OCI-M1 (cell line): ENCODE measurements at regions not wholly inside any gene's neighbourhood (a gene's known extent, or its start where the extent isn't known, plus 50 kb on each side); places are given as distances from the start of the nearest gene placed in this dataset.

Experiments
- DNase-seq: peaks from one replicate; lab custom pipeline; 2025; lab: John Stamatoyannopoulos, UW

DNA sequence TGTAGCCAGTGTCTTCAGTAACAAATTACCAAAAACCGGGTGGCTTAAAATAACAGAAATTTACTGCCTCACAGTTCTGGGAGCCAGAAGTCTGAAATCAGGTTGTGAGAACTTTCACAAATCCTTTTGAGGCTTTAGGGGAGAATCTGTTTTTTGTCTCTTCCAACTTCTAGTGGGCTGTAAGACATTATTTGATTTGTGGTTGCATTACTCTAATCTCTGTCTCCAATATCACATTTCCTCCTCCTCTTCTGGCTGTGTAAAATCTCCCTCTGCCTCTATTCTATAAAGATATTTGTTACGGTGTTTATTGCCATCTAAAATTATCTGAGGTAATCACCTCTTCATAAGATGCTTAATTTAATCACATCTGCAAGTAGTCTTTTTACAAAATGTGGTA is 1039.6 kb upstream of the LRRN3 start:
- DNase-seq, result no peak

DNA sequence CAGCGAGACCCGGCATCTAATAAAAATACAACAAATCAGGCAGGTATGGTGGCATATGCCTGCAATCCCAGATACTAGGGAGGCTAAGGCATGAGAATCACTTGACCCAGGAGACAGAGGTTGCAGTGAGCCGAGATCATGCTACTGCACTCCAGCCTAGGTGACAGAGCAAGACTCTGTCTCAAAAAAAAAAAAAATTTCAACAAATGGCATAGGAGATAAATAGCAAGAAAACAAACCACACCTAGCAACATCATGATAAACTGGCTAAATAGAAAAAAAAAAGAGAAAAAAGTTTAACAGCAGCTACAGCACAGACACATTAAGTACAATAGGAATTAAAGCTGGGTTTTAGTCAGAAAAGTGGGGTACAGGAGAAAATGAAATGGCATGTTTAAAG is 1034.6 kb upstream of the LRRN3 start:
- DNase-seq, result no peak

DNA sequence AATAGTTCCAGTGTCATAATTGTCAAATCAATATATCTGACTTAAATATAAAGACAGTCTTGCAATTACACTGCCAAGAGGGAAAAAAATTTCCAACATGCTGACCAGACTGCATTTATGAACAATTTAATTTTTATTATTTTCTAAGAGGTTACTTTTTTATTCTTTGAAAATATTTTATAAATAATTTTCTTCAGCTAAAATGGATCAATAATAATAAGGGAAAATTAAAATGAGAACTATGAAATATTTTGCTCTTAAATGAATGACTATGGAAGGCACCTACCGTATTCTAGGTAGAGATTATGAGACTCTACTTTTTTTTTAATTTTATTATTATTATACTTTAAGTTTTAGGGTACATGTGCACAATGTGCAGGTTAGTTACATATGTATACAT is 1032.5 kb upstream of the LRRN3 start:
- DNase-seq, result no peak

DNA sequence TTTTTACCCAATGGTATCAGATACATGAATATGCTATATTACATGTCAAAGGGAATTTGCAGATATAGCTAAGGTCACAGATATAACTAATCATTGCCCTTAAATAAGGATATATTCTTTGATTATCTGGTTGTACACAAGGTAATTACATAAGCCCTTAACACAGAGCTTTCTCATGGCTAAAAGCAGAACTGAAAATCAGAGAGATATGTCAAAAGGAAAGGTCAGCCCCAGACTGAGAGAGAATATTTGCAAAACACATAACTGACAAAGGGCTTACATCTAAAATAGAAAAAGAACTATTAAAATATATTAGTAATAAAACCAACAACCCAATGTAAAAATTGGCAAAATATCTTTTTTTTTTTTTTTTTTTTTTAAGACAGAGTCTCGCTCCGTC is 1029.5 kb upstream of the LRRN3 start:
- no peak for DNase-seq

DNA sequence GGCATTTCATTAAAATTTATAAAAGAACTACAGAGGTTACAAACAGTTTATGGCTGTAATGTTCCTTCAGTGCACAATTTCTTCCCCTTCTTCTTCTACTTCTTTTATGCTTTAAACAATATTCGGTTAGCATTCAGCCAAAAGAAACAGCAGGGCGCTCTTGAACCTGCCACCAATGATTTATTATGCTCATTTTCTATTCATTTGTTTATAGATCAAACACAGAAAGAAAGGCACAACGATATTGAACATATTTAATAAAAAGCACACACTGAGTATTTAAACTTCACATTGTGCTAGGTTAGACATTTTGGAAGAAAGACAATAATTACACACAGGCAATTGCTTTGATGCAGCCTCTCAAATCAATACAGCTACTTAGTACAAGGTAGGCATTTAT is 1025.8 kb upstream of the LRRN3 start:
- no peak for DNase-seq

DNA sequence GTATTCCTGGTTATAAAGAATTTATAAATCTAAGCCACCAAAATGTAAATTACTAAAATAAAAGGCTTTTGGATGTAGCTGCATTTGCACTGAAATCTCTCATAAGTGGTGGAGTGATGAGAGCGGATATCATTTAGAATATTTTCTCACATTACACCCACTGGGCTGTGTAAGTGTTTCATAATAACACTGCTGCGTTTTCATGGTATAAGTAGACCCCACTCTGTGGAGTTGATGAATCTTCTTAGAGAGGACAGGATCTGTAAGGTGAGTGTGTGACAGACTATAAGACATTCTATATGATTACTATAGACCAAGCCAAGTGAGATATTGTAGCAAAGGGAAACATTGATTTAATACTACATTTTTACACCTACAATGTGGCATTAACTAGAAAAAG is 1024.1 kb upstream of the LRRN3 start:
- DNase-seq, result no peak

DNA sequence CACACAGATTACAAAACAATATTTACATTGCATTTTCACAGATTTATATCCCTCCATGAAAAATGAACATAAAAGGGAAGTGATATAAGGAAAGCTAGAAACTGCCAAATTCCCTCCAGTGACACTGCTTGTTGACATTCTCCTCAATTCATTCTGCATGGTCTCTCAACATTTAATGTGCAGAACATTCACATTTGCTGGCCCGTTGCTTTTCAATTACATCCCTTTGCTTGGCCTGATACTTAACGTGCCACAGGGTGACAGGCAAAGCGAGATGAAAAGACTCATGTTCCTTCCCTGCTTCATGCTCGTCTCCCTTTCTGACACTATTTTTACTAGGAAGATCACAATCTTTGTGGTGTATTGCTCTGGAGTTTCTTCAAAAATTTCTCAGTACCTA is 1019.7 kb upstream of the LRRN3 start:
- no peak for DNase-seq

DNA sequence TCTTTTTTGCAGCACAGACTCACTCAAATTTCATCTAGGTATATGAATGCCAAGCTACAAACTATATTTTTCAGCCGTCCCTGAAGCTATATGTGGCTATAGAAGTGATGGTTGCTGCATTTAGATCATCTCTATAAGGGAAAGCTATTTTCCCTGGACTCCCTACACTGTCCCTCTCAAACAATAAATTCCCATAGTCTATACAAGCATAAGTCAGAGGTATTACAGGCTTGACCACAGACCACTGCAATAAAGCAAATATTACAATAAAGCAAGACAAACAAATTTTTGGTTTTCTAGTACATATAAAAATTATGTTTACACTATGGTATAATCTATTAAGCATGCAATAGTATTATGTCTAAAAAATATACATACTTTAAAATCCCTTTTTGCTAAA is 1015.5 kb upstream of the LRRN3 start:
- no peak for DNase-seq

DNA sequence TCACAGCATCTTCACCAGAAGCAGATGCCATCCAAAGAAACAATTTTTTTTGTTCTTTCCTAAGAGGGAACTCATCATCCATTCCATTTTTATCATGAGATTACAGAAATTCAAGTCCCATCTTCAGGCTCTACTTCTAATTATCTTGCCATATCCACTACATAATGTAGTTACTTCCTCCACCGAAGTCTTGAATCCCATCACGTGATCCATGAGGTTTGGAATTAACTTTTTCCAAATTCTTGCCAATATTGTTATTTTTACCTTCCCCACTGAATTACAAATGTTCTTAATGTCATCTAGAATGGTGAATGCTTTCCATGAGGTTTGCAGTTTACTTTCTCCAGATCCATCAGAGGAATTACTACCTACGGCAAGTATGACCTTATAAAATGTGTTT is 1014.7 kb upstream of the LRRN3 start:
- DNase-seq, result no peak

DNA sequence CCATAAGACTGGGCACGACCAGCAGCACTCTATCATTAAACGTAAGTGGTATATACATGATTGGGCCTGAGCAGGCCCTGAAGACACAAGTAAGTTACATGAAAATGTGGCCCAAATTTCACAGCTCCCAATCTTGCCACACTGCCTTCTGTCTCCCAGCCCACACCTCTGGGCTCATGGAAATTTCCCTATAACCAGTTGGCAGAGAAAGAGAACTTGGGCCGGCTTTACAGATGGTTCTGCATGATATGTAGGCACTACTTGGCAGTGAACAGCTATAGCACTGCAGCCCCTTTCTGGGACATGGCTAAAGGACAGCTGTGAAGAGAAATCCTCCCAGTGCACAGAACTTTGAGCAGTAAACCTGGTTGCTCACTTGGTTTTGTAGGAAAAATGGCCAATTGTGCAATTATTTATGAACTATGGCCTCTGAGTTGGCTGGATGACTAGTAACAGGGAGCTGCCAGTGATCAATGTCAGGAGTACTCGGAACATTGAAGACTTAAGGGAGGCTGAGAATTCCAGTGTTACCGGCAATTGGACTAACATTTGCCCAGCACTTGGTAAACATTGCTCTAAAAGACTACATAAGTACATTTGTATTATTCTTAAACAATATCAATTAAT is 1006.6 kb upstream of the LRRN3 start:
- no peak for DNase-seq

DNA sequence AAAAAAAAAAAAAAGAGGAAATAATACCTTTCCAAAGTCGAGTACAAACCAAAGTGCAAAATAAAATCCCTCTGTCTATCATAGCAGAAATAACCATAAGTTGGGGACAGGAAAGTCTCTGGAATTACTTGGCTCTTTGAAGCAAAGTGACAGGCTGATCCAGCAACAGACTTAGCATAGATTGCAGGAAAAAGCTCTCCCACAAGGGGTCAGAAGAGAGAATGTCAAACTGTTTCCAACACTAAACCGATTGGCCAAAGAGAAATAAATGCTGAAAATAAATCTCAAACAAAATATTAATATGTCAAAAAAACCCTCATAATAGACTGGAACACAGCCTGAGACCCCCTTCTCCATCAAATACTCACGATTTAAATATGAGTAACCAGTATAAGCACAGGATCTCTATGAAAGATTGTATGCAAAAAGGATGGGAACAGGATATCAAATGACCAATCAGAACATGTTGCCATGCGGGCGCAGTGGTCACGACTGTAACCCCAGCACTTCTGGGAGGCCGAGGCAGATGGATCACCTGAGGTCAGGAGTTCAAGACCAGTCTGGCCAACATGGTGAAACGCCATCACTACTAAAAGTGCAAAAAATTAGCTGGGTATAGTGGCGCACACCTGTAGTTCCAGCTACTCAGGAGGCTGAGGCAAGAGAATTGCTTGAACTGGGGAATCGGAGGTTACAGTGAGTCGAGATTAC is 1000.7 kb upstream of the LRRN3 start:
- DNase-seq, result peak; percentile 42

DNA sequence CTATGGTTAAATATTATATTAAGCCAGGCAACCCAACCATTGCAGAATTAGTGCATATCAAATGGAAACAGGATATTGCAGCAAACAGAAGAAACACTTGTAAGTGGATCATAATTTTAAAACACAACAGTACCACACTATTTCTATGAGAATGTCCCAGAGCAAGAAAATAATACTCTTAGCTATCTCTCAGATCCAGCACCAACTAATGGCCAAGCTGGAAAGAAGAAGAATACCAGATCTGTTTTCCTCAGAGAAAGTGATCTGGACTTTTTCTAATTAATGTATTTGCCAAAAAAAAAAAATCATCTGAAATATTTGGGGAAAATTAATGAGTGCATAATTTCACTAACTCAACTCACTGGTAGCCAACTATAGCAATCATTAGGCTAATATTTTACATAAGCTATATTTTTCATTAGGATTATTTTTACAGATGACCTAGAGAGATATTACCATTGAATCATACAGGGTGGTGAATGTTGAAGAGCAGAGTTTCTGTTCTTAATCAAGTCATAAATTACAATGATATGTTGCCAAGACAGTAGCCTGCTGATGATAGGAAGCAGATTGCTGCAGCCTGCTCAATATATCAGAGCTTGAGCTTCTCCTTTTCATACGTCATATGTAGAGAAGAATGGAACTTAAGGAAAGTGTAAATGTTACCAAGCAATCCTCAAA is 995.4 kb upstream of the LRRN3 start:
- DNase-seq, result no peak

DNA sequence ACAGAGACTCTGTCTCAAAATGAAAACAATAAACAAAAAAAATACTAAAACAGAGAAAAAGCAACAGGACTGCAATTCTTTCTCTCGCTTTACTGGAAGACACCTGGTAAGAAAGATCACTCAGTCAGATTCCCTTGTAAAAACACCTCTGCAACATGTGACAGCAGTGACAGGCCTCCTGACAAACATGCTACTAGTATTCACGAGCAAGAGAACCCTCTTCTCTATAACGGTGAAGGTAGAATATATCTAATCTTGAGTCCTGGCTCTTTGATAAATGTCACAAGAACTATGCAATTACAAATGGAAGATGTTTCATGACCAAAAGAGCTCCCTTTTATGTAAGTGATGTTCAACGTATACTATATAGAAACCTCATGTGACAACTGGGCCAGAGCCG is 986.7 kb upstream of the LRRN3 start:
- no peak for DNase-seq

DNA sequence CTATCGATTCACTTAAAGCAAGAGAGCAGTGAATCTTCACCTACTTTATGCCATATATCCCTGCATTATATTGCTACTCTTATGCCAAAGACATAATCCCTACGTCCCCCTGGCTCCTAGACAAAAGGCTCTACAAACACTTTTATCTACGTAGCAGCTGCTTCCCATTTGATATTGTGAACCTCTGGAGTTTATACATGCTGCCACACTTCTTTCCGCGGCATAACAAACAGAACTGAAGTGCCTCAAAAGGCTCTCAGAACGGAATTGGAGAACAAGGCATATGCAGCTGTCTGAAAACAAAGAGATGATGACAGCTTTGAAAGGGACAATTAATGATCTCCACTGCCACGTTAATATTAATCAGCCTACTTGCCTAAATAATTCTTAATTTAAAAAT is 985.6 kb upstream of the LRRN3 start:
- DNase-seq, result no peak

DNA sequence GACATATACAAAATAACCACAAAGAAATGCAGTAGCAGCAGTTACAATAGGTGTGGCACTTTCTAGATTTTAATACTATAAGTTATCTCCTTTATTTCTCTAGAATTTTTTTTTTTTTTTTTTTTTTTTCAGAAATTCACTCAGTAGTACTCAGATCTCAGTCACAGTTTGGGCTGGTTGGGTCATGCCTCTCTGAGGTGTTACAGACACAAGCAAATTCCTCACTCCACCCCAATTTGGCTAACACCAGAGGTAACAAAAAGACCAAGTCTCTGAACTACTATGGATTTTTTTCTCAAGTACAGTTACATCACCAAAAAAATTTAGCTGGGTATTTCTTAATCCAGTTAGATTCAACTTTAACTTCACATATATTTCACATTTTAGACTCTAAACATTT is 985.1 kb upstream of the LRRN3 start:
- no peak for DNase-seq

DNA sequence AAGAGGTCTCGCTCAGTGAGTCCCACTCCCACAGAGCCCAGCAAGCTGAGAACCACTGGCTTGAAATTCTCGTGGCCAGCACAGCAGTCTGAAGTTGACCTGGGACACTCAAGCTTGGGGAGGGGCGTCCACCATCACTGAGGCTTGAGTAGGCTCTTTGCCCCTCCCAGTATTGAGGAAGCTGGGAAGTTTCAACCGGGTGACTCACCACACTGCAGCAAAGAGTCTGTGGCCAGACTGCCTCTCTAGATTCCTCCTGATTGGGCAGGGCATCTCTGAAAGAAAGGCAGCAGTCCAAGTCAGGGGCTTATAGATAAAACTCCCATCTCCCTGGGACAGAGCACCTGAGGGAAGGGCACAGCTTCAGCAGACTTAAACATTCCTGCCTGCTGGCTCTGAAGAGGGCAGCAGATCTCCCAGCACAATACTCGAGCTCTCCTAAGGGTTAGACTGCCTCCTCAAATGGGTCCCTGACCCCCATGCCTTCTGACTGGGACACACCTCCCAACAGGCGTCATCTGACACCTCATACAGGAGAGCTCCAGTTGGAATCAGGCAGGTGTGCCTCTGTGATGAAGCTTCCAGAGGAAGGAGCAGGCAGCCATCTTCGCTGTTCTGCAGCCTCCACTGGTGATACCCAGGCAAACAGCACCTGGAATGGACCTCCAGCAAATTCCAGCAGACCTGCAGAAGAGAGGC is 970.9 kb upstream of the LRRN3 start:
- DNase-seq, result peak; percentile 31

DNA sequence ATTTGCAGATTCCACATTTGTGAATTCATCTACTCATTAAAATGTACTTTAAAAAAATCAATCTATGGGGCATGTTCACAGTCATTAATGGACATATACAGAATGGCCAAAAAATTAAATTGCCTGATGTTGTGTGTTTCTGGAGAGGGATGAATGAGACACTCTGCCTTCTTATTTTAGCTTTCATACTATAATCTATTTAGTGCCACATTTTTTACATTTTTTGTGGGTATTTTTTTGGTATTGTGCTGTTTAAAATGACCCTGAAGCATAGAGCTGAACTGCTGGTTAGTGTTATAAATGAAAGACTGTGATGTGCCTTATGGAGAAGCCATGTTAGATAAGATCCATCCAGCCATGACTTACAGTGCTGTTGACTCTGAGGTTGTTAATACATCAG is 961.8 kb upstream of the LRRN3 start:
- no peak for DNase-seq

DNA sequence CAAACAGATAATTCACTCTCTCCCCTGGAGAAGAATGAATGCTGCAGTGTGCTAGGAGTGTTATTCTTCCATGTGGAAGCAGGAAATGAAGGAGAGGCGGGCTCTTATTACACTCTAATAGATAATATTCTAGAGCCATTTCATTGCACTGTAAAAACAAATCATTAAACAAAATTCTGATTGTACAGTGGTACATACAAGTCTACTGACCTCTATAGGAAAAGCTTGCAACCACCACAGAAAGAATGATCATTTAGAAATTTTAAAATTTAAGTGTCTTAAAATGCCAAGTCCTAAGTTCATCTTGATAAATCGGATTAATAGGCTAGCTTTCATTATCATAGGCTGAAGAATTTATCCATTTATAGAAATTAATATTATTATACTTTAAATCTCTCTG is 960.3 kb upstream of the LRRN3 start:
- DNase-seq, result no peak

DNA sequence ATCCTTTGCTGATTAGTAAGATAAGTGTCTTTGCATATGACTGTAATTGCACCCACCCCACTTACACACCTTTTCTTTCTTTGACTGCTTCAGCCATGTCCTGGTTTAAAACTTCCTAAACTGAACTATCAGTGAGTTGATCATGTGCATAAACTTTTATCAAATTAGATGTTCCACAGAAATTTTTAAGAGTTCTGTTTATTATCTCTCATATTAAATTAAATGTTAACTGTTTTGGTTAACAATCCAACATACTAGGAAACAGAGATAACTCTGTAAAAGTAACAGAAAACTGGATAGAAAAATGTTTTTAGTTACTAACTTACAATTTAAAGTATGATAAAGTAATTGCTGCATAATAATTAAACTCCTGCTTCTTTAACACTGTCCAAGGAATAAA is 959.6 kb upstream of the LRRN3 start:
- DNase-seq, result no peak

DNA sequence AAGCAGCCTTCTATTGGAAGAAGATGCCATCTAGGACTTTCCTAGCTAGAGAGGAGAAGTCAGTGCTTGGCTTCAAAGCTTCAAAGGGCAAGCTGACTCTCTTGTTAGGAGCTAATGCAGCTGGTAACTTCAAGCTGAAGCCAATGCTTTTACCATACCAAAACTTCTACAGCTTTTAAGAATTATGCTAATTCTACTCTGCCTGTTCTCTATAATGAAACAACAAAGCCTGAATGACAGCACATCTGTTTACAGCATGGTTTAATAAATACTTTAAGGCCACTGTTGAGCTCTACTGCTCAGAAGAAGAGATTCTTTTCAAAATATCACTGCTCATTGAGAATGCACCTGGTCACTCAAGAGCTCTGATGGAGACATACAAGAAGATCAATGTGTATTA is 951.9 kb upstream of the LRRN3 start:
- no peak for DNase-seq

DNA sequence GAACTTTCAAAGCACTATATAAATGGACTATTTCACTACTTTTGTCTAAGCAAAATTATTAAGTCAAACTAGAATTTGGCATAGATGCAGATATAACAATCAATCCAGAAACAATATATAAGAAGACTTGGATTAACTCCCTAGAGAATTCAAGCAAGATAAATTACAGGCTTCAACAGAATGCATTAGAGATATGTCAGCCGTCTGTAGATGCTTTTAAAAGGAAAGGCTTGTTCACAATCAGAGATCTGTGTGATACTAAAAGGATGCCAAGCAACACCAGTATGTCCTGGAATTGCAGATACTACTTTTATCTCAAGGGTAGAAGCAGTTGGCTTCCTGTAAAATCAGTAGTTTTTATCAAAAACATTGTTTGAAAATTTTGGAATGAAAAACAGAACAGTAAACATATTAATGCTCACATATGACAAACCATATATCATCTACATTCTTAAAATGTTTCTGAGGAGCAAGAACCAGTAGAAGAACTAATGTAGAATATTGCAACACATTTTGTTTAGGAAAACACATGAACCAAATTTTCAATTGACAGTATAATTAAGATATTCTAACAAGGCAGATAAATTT is 947.9 kb upstream of the LRRN3 start:
- no peak for DNase-seq

DNA sequence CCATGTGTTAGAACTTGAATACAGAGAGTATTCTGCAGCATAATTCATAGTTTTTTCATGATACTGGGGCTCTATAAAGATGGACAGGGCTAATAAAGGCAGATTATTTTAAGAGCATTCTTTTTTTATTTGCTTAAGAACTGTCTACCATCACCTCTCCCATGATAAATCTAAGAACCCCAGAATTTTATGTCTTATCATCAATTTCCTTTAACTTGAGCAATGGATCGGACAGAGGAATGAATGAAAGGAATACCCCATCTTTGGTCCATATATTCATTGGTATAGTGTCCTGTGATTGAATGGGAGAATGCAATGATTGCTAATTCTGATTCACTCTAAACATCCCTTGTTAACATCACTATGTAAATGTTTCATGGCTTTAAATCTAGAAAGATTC is 946.3 kb upstream of the LRRN3 start:
- no peak for DNase-seq

DNA sequence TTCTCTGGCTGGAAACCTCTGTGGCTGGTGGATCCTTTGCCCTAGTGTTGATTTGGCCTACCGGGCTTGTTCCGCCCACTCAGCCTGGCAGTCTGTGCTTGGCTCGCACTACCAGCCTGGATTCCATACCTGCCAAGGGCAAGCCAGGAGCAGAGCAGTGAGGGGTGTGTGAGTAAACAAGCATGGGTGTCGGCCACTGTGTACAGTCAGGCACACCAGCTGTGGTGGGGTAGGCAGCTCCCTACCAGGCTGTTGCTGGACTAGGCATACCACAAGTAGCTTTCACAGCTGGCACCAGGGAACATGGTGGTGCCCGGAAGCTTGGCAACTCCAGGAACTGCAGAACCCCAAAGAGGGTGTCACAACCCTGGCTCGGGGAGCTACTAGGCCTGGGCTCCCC is 942.9 kb upstream of the LRRN3 start:
- no peak for DNase-seq
